Sigmoid colon (tissue), 6 donors: ENCODE measurements at regions not wholly inside any gene's neighbourhood (a gene's known extent, or its start where the extent isn't known, plus 50 kb on each side); places are given as distances from the start of the nearest gene placed in this dataset.

ENCODE experiments used
- DNase-seq: peaks from one replicate; pipeline ENCODE4 v3.0.0-alpha.2; 2019
- H3K27ac ChIP-seq, 4 donors: fragments of 200-600 bp; sonication (generic); one replicate each; pipeline ENCODE4 v1.5.1; 2016 to 2019; ENCODE audit warnings: mild to moderate bottlenecking in 1 of 4
- H3K27me3 ChIP-seq, 3 donors: fragments of 200-600 bp; sonication (generic); one replicate each; pipeline ENCODE4 v1.5.1; 2019; ENCODE audit warnings: mild to moderate bottlenecking in 1 of 3
- H3K36me3 ChIP-seq, 4 donors: fragments of 200-600 bp; sonication (generic); one replicate each; pipeline ENCODE4 v1.5.1; 2016 to 2019
- H3K4me1 ChIP-seq, 4 donors: fragments of 200-600 bp; sonication (generic); one replicate each; pipeline ENCODE4 v1.5.1; 2017 to 2019
- H3K4me3 ChIP-seq, 4 donors: fragments of 200-600 bp; sonication (generic); one replicate each; pipeline ENCODE4 v1.5.1; 2017 to 2019; ENCODE audit warnings: mild to moderate bottlenecking in 2 of 4, moderate library complexity in 1 of 4
- H3K9me3 ChIP-seq, 4 donors: fragments of 200-600 bp in 3 of 4; sonication (generic) in 3 of 4; one replicate each; pipeline versions ENCODE4 v1.5.1 to v1.6.1; 2013 to 2019
- EP300 ChIP-seq, 4 donors: sonication (generic); formaldehyde crosslinking; IDR thresholded peaks; one replicate each; pipeline ENCODE4 v1.6.1; 2017; ENCODE audit warnings: antibody characterized with exemption in 4 of 4
- POLR2A ChIP-seq, 2 donors: fragments of 450-650 bp; IDR thresholded peaks; one replicate each; pipeline ENCODE4 v1.6.1; 2016; ENCODE audit warnings: antibody characterized with exemption in 2 of 2, mild to moderate bottlenecking in 2 of 2, moderate library complexity in 2 of 2
- POLR2AphosphoS5 ChIP-seq, 4 donors: sonication (generic); formaldehyde crosslinking; IDR thresholded peaks; one replicate each; pipeline ENCODE4 v1.6.1; 2017; ENCODE audit warnings: antibody characterized with exemption in 4 of 4
- WGBS, 2 donors: extraction: QIAGEN DNeasy Blood & Tissue Kit; methylation state at CpG; one replicate each; pipeline ENCODE4 v1.1.7; 2013; 5-methylcytosine and 5-hydroxymethylcytosine counted together
- intact Hi-C: fragments of 100-400 bp; cut with DNase I; formaldehyde crosslinking; loops from one replicate; pipeline ENCODE4 v1.15.1; 2023
- TF ChIP-seq, protein P1 (sequence below), 4 experiments: fragments of 450-650 bp in 3 of 4; fragments of 200-600 bp in 1 of 4; IDR thresholded peaks; one replicate each; pipeline ENCODE4 v1.5.1; 2016 to 2019; ENCODE audit warnings: antibody characterized with exemption in 4 of 4, mild to moderate bottlenecking in 3 of 4, moderate library complexity in 2 of 4
- donor health status: healthy with polysubstance abuse.
- donor health status: healthy.

DNA sequence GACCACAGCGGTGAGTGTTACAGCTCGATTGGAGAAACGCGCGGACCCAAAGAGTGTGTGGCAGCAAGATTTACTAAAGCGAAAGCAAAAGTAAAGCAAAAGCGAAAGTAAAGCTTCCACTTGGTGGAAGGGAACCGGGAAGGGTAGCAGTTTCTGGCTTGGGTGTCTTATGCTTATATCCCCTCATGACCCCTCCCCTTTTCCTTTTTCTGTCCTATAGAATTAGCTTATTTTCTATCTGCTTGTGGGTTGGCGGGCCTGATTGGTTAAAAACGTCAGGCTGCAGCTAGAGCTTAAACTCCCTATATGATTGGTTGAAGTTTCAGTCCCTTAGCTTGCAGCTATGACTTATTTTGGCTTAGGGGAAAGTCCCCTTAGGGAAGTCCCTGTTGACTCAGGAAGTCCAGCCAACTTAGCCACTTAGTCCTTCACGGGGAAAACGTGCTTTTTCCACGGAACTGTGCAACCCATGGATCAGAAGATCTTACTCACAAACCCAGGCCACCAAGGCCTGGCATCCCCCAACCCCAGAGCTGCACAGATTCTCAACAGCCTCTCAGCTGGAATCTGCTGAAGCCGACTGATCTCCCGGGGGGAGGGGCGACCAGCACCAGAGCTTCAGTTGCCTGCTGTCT lies 114.2 kb upstream of the ADAMTS16 start:
- 86 to 88% methylated on average over 16 of the region's 16 CpGs for WGBS, 2 donors
- Histone ChIP-seq H3K27me3 (peaks cover 0 to 4% (median 0%) of the 10 kb centered on the region in 3 donors), H3K36me3 (no peaks in the 10 kb centered on the region), H3K9me3 (peaks cover 0 to 3% (median 1%) of the 10 kb centered on the region in 4 donors), H3K4me1 (no peaks in the 10 kb centered on the region), H3K27ac (no peak overlapping the region), H3K4me3 (no peak overlapping the region)
- DNase-seq = no peak
- no peak for TF ChIP-seq POLR2A (IDR thresholded peaks at IDR 0.05)
- TF ChIP-seq EP300 (IDR thresholded peaks at IDR 0.05) = no peak
- TF ChIP-seq, protein P1, sequence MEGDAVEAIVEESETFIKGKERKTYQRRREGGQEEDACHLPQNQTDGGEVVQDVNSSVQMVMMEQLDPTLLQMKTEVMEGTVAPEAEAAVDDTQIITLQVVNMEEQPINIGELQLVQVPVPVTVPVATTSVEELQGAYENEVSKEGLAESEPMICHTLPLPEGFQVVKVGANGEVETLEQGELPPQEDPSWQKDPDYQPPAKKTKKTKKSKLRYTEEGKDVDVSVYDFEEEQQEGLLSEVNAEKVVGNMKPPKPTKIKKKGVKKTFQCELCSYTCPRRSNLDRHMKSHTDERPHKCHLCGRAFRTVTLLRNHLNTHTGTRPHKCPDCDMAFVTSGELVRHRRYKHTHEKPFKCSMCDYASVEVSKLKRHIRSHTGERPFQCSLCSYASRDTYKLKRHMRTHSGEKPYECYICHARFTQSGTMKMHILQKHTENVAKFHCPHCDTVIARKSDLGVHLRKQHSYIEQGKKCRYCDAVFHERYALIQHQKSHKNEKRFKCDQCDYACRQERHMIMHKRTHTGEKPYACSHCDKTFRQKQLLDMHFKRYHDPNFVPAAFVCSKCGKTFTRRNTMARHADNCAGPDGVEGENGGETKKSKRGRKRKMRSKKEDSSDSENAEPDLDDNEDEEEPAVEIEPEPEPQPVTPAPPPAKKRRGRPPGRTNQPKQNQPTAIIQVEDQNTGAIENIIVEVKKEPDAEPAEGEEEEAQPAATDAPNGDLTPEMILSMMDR (IDR thresholded peaks at IDR 0.05) = no peak
- TF ChIP-seq POLR2AphosphoS5 (IDR thresholded peaks at IDR 0.05) = no peak
- intact Hi-C loops = no loop called here

DNA sequence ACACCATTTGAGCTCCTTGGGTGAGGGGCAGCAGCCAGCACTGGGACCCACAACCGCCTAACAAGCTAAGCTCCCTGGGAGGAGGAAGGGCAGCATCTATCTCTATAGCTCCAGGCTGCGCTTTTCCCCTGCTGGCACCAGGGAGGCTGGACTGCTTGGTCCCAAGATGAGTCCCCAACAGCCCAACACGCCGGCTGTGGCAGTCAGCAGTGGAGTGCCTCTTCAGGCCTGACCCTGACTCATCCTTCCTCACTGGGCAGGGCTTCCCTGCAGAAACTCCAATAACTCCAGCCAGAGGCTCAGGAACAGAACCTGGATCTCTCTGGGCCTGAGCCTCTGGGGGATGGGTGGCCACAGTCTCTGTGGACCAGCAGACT lies 113.7 kb upstream of the ADAMTS16 start:
- Histone ChIP-seq H3K27ac (no peak overlapping the region), H3K4me3 (no peak overlapping the region), H3K27me3 (peaks cover 0 to 4% (median 0%) of the 10 kb centered on the region in 3 donors), H3K36me3 (no peaks in the 10 kb centered on the region), H3K4me1 (no peaks in the 10 kb centered on the region), H3K9me3 (peaks cover 0 to 3% (median 1%) of the 10 kb centered on the region in 4 donors)
- intact Hi-C loops = no loop called here
- 68 to 91% methylated on average over 4 of the region's 4 CpGs for WGBS, 2 donors
- no peak for DNase-seq
- TF ChIP-seq, protein P1 (IDR thresholded peaks at IDR 0.05) = no peak
- TF ChIP-seq EP300 (IDR thresholded peaks at IDR 0.05) (no peak), POLR2AphosphoS5 (IDR thresholded peaks at IDR 0.05) (no peak), POLR2A (IDR thresholded peaks at IDR 0.05) (no peak)

DNA sequence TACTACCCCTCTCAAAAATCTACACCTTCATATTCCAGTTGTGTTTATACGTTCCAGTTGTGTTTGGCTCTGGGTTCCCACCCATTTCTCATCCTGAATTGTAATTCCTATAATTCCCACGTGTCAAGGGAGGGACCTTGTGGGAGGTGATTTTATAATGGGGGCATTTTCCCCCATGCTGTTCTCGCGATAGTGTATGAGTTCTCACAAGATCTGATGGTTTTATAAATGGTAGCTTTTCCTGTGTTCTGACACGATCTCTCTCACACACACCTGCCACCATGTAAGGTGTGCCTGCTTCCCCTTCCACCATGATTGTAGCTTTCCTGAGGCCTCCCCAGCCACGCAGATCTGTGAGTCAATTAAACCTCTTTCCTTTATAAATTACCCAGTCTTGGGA lies 108.5 kb upstream of the ADAMTS16 start:
- intact Hi-C loops = no loop called here
- Histone ChIP-seq H3K27ac (no peak overlapping the region), H3K27me3 (no peaks in the 10 kb centered on the region), H3K4me3 (no peak overlapping the region), H3K4me1 (no peaks in the 10 kb centered on the region), H3K9me3 (no peaks in the 10 kb centered on the region), H3K36me3 (no peaks in the 10 kb centered on the region)
- TF ChIP-seq POLR2A (IDR thresholded peaks at IDR 0.05) (no peak), POLR2AphosphoS5 (IDR thresholded peaks at IDR 0.05) (no peak), EP300 (IDR thresholded peaks at IDR 0.05) (no peak)
- TF ChIP-seq, protein P1 (IDR thresholded peaks at IDR 0.05) = no peak
- no peak for DNase-seq
- WGBS, 2 donors = 67 to 74% methylated on average over 6 of the region's 6 CpGs

DNA sequence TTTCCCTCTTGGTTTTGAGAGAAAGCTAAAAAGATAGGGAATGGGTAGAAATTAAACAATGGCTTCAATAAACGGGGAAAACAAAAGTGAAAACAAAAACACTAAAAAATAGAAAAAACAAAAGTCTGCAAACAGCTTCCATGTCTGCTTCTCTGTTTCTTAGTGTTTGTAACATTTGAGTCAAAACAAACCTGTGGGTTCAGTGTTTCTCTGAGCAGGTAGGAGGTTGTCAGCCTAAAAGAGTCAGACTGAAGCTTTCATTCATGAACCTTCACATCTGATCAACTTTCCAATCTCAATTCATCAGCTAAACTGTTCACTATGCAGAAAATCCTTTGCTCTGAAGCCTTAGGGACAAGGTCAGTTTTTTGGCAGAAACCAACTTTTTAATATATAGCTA lies 102.5 kb upstream of the ADAMTS16 start:
- H3K4me3 ChIP-seq = no peak overlapping the region
- intact Hi-C loops = no loop called here
- no peaks in the 10 kb centered on the region for H3K9me3 ChIP-seq
- no peak for TF ChIP-seq POLR2A (IDR thresholded peaks at IDR 0.05)
- no peak for TF ChIP-seq POLR2AphosphoS5 (IDR thresholded peaks at IDR 0.05)
- TF ChIP-seq EP300 (IDR thresholded peaks at IDR 0.05) = no peak
- TF ChIP-seq, protein P1 (IDR thresholded peaks at IDR 0.05) = no peak
- H3K27ac ChIP-seq = no peak overlapping the region
- H3K27me3 ChIP-seq = no peaks in the 10 kb centered on the region
- 52 to 68% methylated on average over 1 of the region's 1 CpG for WGBS, 2 donors
- DNase-seq = no peak
- H3K36me3 ChIP-seq = no peaks in the 10 kb centered on the region
- no peaks in the 10 kb centered on the region for H3K4me1 ChIP-seq

DNA sequence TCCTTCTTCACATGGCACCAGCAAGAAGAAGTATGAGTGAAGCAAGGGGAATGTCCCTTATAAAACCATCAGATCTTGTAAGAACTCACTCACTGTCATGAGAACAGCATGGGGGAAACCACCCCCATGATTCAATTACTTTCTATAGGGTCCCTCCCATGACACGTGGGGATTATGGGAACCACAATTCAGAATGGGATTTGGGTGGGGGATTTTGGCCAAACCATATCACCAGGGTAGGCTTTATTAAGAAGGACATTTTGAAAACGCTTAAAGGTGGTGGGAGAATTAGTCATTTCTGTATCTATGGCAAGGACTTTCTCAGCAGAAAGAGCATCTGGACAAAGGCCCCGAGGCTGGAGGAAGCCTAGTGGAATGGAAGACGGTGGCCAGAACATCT lies 100.2 kb upstream of the ADAMTS16 start:
- Histone ChIP-seq H3K9me3 (no peaks in the 10 kb centered on the region), H3K27ac (no peak overlapping the region), H3K36me3 (no peaks in the 10 kb centered on the region), H3K4me3 (no peak overlapping the region), H3K4me1 (no peaks in the 10 kb centered on the region), H3K27me3 (no peaks in the 10 kb centered on the region)
- TF ChIP-seq, protein P1 (IDR thresholded peaks at IDR 0.05) = no peak
- no peak for TF ChIP-seq POLR2A (IDR thresholded peaks at IDR 0.05)
- no peak for TF ChIP-seq POLR2AphosphoS5 (IDR thresholded peaks at IDR 0.05)
- no peak for TF ChIP-seq EP300 (IDR thresholded peaks at IDR 0.05)
- DNase-seq = no peak
- intact Hi-C loops = no loop called here
- WGBS, 2 donors = 79% methylated on average over 4 of the region's 4 CpGs
